IMR-90 (cell line): ENCODE measurements at regions not wholly inside any gene's neighbourhood (a gene's known extent, or its start where the extent isn't known, plus 50 kb on each side); places are given as distances from the start of the nearest gene placed in this dataset.

Experiments used
- ATAC-seq: fragments of 200-7000 bp; cut with Tn5 transposase; 2 replicates; pipeline ENCODE4 v1.9.1; 2020; ENCODE audit warnings: low read depth, mild to moderate bottlenecking, moderate library complexity
- BruUV-seq: library from RNA; stranded (reverse); fragments of 400-500 nt; replicated peaks from 2 replicates; lab custom pipeline; 2021; lab: Mats Ljungman, UMichigan
- CTCF ChIA-PET: fragments of 300-600 bp; formaldehyde crosslinking; extraction: SDS; loops from one replicate; lab custom pipeline; 2021; ENCODE audit warnings: antibody characterized with exemption; lab: Yijun Ruan, JAX
- POLR2A ChIA-PET: fragments of 300-600 bp; sonication (Branson Sonifier 250); formaldehyde crosslinking; loops from one replicate; lab custom pipeline; 2022; ENCODE audit warnings: antibody characterized with exemption; ENCODE audit not compliant: unreplicated experiment; lab: Charles Lee
- DNase-seq: peaks from one replicate; pipeline ENCODE4 v3.0.0; 2013
- H2AFZ ChIP-seq: replicated peaks from 2 replicates; pipeline ENCODE3; 2013; ENCODE audit warnings: low read length, mild to moderate bottlenecking; ENCODE audit not compliant: poor library complexity
- H2AK5ac ChIP-seq: 2 replicates; pipeline ENCODE4 v1.6.1; 2013; ENCODE audit warnings: low read depth, low read length, inconsistent platforms
- H2AK9ac ChIP-seq: replicated peaks from 2 replicates; pipeline ENCODE3; 2013; ENCODE audit warnings: mild to moderate bottlenecking, low read depth, low read length, moderate library complexity; ENCODE audit not compliant: poor library complexity
- H2BK120ac ChIP-seq: 2 replicates; pipeline ENCODE4 v1.6.1; 2013; ENCODE audit warnings: low read depth, low read length, inconsistent platforms
- H2BK15ac ChIP-seq: 3 replicates; pipeline ENCODE4 v1.6.1; 2013; ENCODE audit warnings: low read depth, low read length, inconsistent platforms
- H2BK20ac ChIP-seq: 2 replicates; pipeline ENCODE4 v1.6.1; 2013; ENCODE audit warnings: low read depth, mild to moderate bottlenecking, inconsistent platforms, low read length, moderate library complexity
- H2BK5ac ChIP-seq: 2 replicates; pipeline ENCODE4 v1.6.1; 2013; ENCODE audit warnings: mild to moderate bottlenecking, low read depth, low read length, inconsistent platforms; ENCODE audit not compliant: poor library complexity, severe bottlenecking
- H3K14ac ChIP-seq: replicated peaks from 2 replicates; pipeline ENCODE4 v1.6.1; 2013; ENCODE audit warnings: low read depth, low read length, inconsistent platforms
- H3K18ac ChIP-seq: 2 replicates; pipeline ENCODE4 v1.6.1; 2013; ENCODE audit warnings: low read depth, low read length, control low read depth
- H3K23ac ChIP-seq: 2 replicates; pipeline ENCODE4 v1.6.1; 2013; ENCODE audit warnings: low read depth, low read length, inconsistent platforms
- H3K27ac ChIP-seq: 2 replicates; pipeline ENCODE4 v1.5.1; 2013; ENCODE audit warnings: mild to moderate bottlenecking, control low read depth, low read length; ENCODE audit not compliant: insufficient read depth
- H3K27me3 ChIP-seq: 2 replicates; pipeline ENCODE4 v1.6.1; 2013; ENCODE audit warnings: low read length; ENCODE audit not compliant: control insufficient read depth, insufficient read depth
- H3K36me3 ChIP-seq: 2 replicates; pipeline ENCODE4 v1.6.1; 2013; ENCODE audit warnings: low read length, mixed read lengths; ENCODE audit not compliant: control insufficient read depth, insufficient read depth
- H3K4ac ChIP-seq: 2 replicates; pipeline ENCODE4 v1.6.1; 2013; ENCODE audit warnings: low read depth, low read length, inconsistent platforms
- H3K4me1 ChIP-seq: 2 replicates; pipeline ENCODE4 v1.6.1; 2013; ENCODE audit warnings: low read length, mixed read lengths; ENCODE audit not compliant: control insufficient read depth, insufficient read depth
- H3K4me2 ChIP-seq: 2 replicates; pipeline ENCODE4 v1.6.1; 2013; ENCODE audit warnings: low read depth, mild to moderate bottlenecking, control low read depth, low read length, moderate library complexity
- H3K4me3 ChIP-seq: 2 replicates; pipeline ENCODE4 v1.5.1; 2013; ENCODE audit warnings: low read depth, mild to moderate bottlenecking, control low read depth, low read length, moderate library complexity; ENCODE audit not compliant: insufficient read depth
- H3K56ac ChIP-seq: 2 replicates; pipeline ENCODE4 v1.6.1; 2013; ENCODE audit warnings: low read length, inconsistent platforms; ENCODE audit not compliant: insufficient read depth; ENCODE audit errors: extremely low read depth
- H3K79me1 ChIP-seq, 2 experiments: 2 replicates each; pipeline ENCODE4 v1.6.1; 2013; ENCODE audit warnings: low read length in 2 of 2, inconsistent platforms in 1 of 2, low read depth in 1 of 2
- H3K9ac ChIP-seq: 2 replicates; pipeline ENCODE4 v1.6.1; 2013; ENCODE audit warnings: low read depth, low read length, control low read depth
- H3K9me1 ChIP-seq: 2 replicates; pipeline ENCODE4 v1.6.1; 2013; ENCODE audit warnings: low read length, inconsistent platforms; ENCODE audit not compliant: insufficient read depth
- H3K9me3 ChIP-seq: 2 replicates; pipeline ENCODE4 v1.6.1; 2013; ENCODE audit warnings: low read length; ENCODE audit not compliant: control insufficient read depth, insufficient read depth
- H4K20me1 ChIP-seq: 2 replicates; pipeline ENCODE4 v1.6.1; 2013; ENCODE audit warnings: low read length, inconsistent platforms; ENCODE audit not compliant: insufficient read depth
- H4K5ac ChIP-seq: 2 replicates; pipeline ENCODE4 v1.6.1; 2013; ENCODE audit warnings: mild to moderate bottlenecking, low read depth, low read length, control low read depth
- H4K8ac ChIP-seq, 2 experiments: 2 replicates each; pipeline ENCODE4 v1.6.1; 2013; ENCODE audit warnings: low read depth in 2 of 2, low read length in 2 of 2, control low read depth in 1 of 2, inconsistent platforms in 1 of 2
- H4K91ac ChIP-seq: 2 replicates; pipeline ENCODE4 v1.6.1; 2013; ENCODE audit warnings: low read depth, low read length, inconsistent platforms; ENCODE audit not compliant: insufficient read depth
- MAZ ChIP-seq: IDR thresholded peaks from 2 replicates; pipeline ENCODE4 v1.6.1; 2012; ENCODE audit warnings: low read depth, mild to moderate bottlenecking, low read length, improper control_type of control experiment, moderate library complexity, borderline replicate concordance
- RFX5 ChIP-seq: IDR thresholded peaks from 2 replicates; pipeline ENCODE4 v1.8.0; 2012; ENCODE audit warnings: low read depth, mild to moderate bottlenecking, low read length, moderate library complexity
- SMC3 ChIP-seq: fragments of 150-350 bp; IDR thresholded peaks from 2 replicates; pipeline ENCODE4 v1.6.1; 2016; ENCODE audit warnings: low read depth, mild to moderate bottlenecking, antibody characterized with exemption, low read length, moderate library complexity
- WGBS, 2 experiments: methylation state at CpG; one replicate each; pipeline versions ENCODE4 v1.1.5 to v1.1.7; 2013; ENCODE audit warnings: missing lambda C conversion rate in 2 of 2; ENCODE audit not compliant: insufficient read length in 1 of 2; ENCODE audit errors: extremely low coverage in 2 of 2; 5-methylcytosine and 5-hydroxymethylcytosine counted together
- dilution Hi-C: fragments of 300-500 bp; cut with HindIII; formaldehyde crosslinking; loops from one replicate; pipeline ENCODE4 v1.14.3; 2018; ENCODE audit warnings: low sequenced_read_pairs; ENCODE audit not compliant: unreplicated experiment
- in situ Hi-C: fragments of 300-500 bp; cut with MboI; formaldehyde crosslinking; loops from 3 replicates; pipeline ENCODE4 v1.14.3; 2019; ENCODE audit warnings: low sequenced_read_pairs, inconsistent platforms, mixed read lengths
- intact Hi-C: fragments of 100-400 bp; cut with micrococcal nuclease; formaldehyde crosslinking; loops from 2 replicates; pipeline ENCODE4 v1.10.0; 2022
- TF ChIP-seq, protein P1 (sequence below): fragments of 150-350 bp; IDR thresholded peaks from 2 replicates; pipeline ENCODE4 v1.6.1; 2017; ENCODE audit warnings: mild to moderate bottlenecking, antibody characterized with exemption, low read length, low read depth

DNA sequence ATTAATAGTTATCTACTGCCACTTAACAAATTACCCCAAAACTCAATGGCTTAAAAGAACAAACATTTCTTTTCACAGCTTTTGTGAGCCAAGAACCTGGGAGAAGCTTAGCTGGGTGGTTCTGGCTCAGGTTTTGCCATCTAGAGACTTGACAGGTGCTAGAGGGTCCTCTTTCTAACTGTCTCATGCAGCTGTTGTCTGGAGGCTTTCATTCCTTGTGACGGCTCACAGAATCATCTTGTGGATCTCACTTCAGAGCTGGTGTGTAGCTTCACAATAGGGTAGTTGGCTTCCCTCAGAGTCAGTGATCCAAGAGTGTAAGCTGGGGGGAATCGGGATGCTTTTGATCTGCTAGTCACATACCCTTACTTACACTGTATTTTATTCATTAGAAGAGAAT, 81.2 kb upstream of the APC start:
- no peak overlapping the region for H3K4ac ChIP-seq
- no peak overlapping the region for H4K8ac ChIP-seq
- H2AK5ac ChIP-seq: no peak overlapping the region
- H3K79me1 ChIP-seq: no peaks in the 10 kb centered on the region
- H4K20me1 ChIP-seq: no peaks in the 10 kb centered on the region
- H3K9me1 ChIP-seq: no peaks in the 10 kb centered on the region
- no peak overlapping the region for H2AK9ac ChIP-seq
- H3K23ac ChIP-seq: no peak overlapping the region
- intact Hi-C loops (no loop called here), in situ Hi-C loops (no loop called here), dilution Hi-C loops (no loop called here)
- no CpG with 5 or more reads among the region's 2 CpGs for WGBS, 2 experiments
- H3K4me3 ChIP-seq: no peak overlapping the region
- no peak overlapping the region for H2BK20ac ChIP-seq
- H3K56ac ChIP-seq: no peak overlapping the region
- H3K36me3 ChIP-seq: no peaks in the 10 kb centered on the region
- no peaks in the 10 kb centered on the region for H3K9me3 ChIP-seq
- H2BK15ac ChIP-seq: no peak overlapping the region
- ChIA-PET CTCF (no interaction called here), POLR2A (no interaction called here)
- H4K91ac ChIP-seq: no peak overlapping the region
- no peak overlapping the region for H2BK120ac ChIP-seq
- no peak overlapping the region for H3K4me2 ChIP-seq
- no peaks in the 10 kb centered on the region; the same call in 1 of the 2 replicates for H3K27me3 ChIP-seq
- no peak overlapping the region for H2AFZ ChIP-seq
- no peak overlapping the region for H3K18ac ChIP-seq
- no TSS peak for BruUV-seq
- TF ChIP-seq, protein P1, sequence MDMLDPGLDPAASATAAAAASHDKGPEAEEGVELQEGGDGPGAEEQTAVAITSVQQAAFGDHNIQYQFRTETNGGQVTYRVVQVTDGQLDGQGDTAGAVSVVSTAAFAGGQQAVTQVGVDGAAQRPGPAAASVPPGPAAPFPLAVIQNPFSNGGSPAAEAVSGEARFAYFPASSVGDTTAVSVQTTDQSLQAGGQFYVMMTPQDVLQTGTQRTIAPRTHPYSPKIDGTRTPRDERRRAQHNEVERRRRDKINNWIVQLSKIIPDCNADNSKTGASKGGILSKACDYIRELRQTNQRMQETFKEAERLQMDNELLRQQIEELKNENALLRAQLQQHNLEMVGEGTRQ: no peak
- TF ChIP-seq SMC3 (no peak), MAZ (no peak), RFX5 (no peak)
- no peak for DNase-seq
- H3K27ac ChIP-seq: no peak overlapping the region
- ATAC-seq: no peak
- no peaks in the 10 kb centered on the region for H3K4me1 ChIP-seq
- H4K5ac ChIP-seq: no peak overlapping the region
- no peak overlapping the region for H2BK5ac ChIP-seq
- H3K9ac ChIP-seq: no peak overlapping the region
- no peak overlapping the region for H3K14ac ChIP-seq
